PC-9 (cell line): ENCODE measurements at regions not wholly inside any gene's neighbourhood (a gene's known extent, or its start where the extent isn't known, plus 50 kb on each side); places are given as distances from the start of the nearest gene placed in this dataset.
"Not testable (repeated sequence)": the region's sequence is repeated elsewhere in the genome, so short reads cannot be mapped to it uniquely, and the experiment has no call there.

Source experiments
- CTCF ChIP-seq: fragments of 200-600 bp; sonication (generic); conservative IDR thresholded peaks from 2 replicates; pipeline ENCODE4 v1.6.1; 2017; ENCODE audit warnings: mixed run types, antibody characterized with exemption, mild to moderate bottlenecking, moderate library complexity
- EZH2 ChIP-seq: fragments of 200-600 bp; sonication (generic); IDR thresholded peaks from 2 replicates; pipeline ENCODE4 v1.8.0; 2017; ENCODE audit warnings: antibody characterized with exemption, low read depth

GRCh38 chr2:13868275-13868674 is 764.2 kb upstream of the LRATD1 start:
- not testable (repeated sequence) for TF ChIP-seq CTCF, EZH2
